ENCODE measurements at regions not wholly inside any gene's neighbourhood (a gene's known extent, or its start where the extent isn't known, plus 50 kb on each side); places are given as distances from the start of the nearest gene placed in this dataset.
"Not testable (repeated sequence)": the region's sequence is repeated elsewhere in the genome, so short reads cannot be mapped to it uniquely, and the experiment has no call there.

DNA sequence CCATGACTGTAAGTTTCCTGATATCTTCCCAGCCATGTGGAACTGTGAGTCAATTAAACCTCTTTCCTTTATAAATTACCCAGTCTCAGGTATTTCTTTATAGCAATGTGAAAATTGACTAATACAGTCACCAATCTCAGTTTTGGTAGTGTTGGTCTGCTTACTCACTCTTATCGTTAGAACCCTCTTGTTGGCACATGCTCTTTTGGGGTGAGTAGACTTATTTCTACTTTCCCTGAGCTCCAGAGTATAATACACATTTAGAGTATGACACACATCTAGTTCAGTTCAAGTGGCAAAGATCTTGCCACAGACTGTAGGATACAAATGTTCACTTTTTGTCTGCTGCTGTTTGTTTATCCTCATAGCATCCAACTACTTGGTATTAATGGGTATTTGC, 347.5 kb upstream of the CELF4 start:
- DNase-seq (ENCODE audit: low read depth in 4 of 4, low spot score in 3 of 4): no peak

DNA sequence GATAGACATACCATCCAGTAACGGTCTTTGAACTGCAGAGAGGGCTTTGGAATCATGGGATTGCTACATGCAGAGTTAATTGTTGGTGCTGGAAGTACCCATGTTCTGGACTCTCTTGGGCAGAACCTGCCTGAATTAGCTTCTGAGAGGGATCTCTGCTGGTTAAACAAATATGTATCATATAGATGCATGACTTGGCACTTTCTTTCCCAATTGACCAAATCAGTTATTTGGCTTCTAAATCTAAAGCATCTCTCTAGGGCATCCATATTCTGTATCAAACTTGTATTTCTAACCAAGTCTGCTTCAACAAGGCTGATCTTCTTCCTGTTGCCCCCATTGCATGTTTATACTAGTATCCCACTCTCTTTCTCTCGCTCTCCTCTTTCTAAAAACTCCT, 336.7 kb upstream of the CELF4 start:
- DNase-seq (ENCODE audit: low read depth in 4 of 4, low spot score in 3 of 4): no peak

DNA sequence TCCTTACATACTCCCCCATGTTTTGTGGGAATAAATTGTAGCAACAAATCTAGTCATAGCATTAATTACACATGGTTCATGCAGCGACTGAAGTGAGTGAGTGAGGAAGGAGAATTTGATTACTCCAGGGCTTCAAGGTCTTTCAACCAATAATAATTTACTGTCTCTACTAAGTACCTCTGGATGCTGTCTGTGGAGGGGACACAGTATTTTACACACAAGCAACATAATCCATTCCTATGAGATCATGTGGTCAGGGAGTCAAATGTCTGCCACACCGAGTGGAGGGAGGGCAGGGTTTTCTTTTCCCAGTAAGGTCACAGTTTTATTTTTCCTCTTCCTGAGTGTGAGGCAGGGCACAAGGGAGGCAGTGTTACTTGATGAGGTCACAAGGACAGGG, 334.7 kb upstream of the CELF4 start:
- DNase-seq (ENCODE audit: low read depth in 4 of 4, low spot score in 3 of 4): peak; percentile 1 to 47 (median 27)

DNA sequence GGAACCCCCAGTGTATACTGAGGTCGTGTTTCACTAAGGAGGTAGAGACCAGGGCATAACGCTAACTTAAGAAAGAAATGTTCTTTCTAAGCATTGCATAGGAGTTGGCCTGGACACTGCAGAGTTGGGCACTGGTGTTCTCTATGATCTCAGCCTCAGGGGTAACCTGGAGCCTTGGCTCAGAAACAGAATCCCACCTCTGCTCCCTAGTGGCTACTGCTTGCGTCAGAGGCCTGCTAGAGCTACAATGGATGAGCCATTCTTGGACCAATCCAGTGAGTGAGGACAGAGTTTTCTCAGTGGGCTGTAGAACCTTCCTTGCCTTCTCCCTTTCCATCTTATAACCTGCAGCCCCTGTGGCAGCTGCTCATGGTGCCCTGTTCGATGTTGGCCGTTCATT, 324.4 kb upstream of the CELF4 start:
- DNase-seq (ENCODE audit: low read depth in 4 of 4, low spot score in 3 of 4): no peak

DNA sequence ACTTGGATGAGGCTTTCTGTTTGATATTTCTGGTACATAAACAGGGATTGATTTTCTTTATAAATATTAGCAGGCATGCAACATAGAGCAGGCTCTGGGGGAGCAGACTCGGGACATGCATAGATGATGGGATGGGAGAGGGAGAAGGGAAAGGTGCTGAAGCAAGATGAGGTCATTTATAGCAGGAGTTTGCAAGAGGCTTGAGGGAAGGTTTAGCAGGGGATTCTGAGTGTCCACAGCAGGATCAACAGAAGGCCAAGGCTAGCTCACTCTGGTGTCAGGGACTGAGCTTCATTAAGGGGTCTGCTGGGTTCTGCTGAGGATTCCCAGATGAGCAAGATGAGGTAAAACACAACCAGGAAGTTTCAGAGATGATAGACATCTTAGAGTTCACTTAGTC, 309.1 kb upstream of the CELF4 start:
- DNase-seq (ENCODE audit: low read depth in 4 of 4, low spot score in 3 of 4): no peak

DNA sequence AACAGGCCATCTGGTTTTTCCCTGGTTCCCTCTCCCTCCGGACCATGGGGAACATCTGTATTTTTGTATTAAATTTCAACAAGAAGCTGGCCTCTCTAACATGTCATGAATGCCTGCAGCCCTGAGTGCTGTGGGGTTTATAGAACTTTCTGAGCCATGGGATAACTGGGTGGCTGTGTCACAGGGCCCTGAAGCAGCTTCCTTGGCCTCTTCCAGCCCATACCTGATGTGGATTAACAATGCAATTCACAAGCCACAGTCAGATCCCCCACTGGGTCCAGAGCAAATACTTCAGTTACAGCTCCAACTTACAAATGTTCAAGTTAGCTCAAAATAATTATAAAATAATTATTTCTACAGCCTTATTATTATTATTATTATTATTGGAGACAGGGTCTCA, 307.8 kb upstream of the CELF4 start:
- DNase-seq (ENCODE audit: low read depth in 4 of 4, low spot score in 3 of 4): no peak

DNA sequence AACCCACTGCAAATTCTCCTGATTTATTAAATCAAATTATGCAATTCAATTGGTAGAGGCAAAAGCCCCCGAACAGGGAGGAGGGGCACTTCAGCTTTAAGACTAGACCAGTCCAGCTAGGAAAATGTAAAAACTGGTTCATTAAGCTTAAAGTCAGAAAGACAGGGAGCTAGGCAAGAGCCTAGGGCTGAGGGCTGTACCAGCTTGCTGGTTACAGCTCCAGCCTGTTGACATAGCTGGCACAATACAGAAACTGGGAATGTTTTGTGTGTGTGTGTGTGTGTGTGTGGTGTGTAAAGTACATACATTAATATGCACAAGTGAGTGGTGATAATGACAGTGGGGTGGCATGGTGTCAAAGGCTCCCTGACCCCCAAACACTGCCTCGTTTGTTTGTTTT, 307.0 kb upstream of the CELF4 start:
- DNase-seq (ENCODE audit: low read depth in 4 of 4, low spot score in 3 of 4): no peak

DNA sequence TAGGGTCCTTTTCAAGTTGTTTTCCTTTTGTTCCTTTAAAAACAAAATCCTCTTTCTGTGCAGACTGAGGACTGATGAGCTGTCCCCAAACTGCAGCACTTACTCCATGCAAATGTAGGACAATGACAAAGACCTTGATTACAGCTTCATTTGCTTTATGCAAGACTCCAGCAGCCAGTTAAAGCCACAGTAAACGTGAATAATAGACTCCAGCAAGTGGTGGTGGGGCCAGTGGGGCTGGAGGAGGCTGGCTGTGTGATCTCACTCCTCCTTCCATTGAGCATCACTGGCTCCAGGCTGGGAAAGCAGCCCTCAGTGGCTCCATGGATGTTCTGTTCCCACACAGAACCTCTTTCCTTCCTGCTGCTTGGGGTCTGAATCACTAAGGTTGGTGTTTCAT, 306.0 kb upstream of the CELF4 start:
- DNase-seq (ENCODE audit: low read depth in 4 of 4, low spot score in 3 of 4): no peak

DNA sequence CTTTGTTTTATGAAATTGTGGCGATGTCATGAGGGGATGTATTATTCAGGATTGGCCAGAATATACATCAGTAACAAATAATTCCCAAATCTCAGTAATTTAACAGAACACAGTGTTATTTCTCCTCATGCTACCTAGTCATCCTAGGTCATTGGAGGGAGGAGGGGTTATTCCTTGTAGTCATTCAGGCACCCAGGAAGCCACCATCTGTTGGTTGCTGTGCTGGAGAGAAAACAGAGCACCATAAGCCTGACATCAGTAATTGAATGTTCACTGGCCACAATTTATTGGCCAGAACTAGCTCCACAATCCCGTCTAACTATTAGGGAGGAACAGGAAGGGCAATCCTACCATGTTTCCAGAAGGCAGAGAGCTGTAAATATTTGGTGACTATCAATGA, 303.5 kb upstream of the CELF4 start:
- no peak for DNase-seq (ENCODE audit: low read depth in 4 of 4, low spot score in 3 of 4)

DNA sequence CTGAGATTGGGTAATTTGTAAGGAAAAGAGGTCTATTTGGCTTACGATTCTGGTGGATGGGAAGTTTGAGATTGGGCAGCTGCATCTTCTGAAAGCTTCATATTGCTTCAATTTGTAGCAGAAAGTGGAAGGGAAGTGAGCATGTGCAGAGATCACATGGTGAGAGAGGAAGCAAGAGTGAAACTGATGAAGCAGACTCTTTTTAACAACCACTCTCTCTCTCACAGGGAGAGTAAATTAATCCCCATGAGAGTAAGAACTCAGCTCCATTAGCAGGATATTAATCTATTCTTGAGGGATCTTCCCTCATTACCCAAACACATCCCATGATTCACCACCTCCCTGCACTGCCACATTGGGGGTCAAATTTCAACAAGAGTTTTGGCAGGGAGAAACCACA, 298.5 kb upstream of the CELF4 start:
- DNase-seq (ENCODE audit: low read depth in 4 of 4, low spot score in 3 of 4): no peak

DNA sequence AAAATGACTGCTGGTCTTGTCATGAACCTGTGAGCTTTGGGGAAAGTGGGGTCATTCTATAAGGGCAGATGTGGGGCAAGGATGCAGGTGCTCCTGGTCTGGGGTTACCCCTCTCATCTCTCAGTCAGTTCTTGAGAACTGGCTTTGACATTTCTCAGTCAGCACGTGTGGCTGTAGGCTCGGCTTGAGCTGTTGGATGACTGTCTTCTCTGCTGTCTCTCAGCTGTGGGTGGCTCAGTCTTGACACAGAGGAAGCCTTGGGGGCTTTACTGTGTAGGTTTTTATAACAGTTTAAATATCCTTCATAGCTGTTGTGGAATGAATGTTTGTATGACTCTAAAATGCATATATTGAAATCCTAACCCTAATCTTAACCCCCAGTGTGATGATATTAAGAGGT, 296.4 kb upstream of the CELF4 start:
- DNase-seq (ENCODE audit: low read depth in 4 of 4, low spot score in 3 of 4): no peak

DNA sequence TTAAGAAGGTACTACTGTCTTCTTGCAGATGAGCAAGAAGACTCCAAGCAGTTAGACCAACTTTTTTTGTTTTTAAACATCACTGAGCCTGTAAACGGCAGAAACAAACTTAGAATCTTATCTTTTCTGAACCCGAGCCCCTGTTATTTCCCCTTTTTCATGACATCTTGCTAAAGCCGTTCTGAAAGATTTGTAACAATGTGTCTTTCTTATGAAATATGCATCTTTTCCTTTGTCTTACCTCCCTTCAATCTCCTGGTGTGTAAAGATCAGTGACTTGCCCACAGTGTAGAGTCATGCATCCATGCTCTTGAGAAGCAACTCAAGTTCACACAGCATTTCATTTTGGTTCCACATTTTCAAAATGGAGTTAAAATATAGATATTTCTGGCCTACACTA, 288.8 kb upstream of the CELF4 start:
- no peak for DNase-seq (ENCODE audit: low read depth in 4 of 4, low spot score in 3 of 4)

DNA sequence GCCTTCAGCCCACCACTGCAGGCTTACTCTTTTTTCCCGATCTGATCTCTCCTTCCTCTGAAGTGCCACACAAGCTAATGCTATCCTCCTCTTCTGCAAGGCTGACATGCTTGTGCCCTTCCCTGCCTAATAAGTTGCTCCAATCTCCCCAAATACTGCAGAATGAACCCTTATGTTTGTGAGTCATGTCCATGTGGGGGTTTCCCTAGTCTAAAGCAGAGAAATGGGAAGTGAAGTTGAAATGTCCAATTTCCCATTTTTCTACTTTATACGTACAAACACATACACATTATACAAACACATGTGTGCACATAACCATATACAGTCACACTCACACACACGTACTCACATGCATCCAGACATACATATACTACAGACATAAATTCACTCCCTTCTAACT, 288.1 kb upstream of the CELF4 start:
- no peak for DNase-seq (ENCODE audit: low read depth in 4 of 4, low spot score in 3 of 4)

DNA sequence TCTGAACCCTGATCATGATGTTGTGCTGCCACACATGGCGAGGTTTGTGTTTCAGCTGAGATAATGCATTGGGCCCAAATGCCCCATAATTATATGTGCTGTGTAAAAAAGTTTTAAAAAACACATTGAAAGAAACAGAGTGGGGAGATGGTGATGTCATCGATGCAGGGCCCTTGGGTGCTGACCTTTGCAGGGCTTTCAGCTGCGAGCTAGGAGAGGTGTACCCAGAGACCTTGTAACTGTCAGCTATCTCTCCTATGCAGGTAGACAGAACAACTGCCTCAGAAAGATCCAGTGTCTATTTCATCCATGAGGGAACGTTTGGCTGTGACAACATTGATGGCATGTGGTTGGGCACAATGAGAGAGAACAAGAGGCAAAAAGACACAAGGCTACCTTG, 286.9 kb upstream of the CELF4 start:
- DNase-seq (ENCODE audit: low read depth in 4 of 4, low spot score in 3 of 4): no peak

DNA sequence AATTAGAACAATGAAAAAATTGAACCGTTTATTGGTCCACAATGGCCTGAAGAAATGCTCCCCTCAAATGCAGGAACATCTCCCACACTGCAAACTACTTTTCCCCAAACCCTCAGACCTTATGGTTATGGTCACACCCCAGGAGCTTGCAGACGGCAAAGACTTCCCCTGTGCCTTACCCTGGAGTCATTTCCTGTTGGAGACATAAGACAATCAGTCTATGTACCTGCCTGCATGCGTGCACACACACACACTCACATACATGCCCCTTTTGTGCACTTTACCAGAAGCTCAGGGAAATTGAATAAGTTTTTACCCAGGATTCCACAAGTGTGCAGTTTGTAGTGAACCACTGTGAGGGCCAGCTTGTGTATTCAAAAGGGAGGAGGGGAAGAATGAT, 281.9 kb upstream of the CELF4 start:
- DNase-seq (ENCODE audit: low read depth in 4 of 4, low spot score in 3 of 4): no peak

DNA sequence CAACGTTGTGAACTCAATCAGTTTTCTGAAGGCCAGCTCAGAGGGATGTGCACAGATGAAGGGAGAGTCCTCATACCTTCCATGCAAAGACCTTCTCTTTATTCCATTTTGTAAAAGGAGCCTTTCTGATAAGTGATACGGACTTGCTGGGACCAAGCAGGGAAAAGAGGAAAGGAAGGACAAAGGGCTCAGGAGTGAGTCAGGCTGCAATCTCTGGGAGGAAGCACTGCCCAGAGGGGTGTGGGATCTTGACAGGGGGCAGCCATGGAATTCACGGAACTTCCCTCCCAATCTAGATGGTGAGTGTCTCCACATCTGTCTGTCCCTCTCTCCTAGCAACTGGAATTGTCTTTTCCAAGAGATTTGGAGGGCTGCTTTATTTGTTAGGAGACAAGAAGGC, 281.4 kb upstream of the CELF4 start:
- DNase-seq (ENCODE audit: low read depth in 4 of 4, low spot score in 3 of 4): no peak

DNA sequence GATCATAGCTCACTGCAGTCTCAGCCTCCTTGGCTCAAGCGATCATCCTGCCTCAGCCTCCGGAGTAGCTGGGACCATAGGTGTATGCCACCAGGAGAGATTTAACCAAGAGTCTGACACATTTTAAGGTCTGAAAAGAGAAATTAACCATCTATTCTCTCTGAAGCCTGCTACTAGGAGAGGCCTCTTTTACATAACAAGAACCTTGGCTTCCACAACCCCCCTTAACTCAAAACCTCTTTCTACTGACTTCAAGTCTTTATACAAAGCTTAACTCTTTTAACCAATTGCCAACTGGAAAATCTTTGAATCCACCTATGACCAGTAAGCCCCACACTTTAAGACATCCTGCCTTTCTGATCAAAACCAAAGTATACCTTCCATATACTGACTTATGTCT, 279.9 kb upstream of the CELF4 start:
- no peak for DNase-seq (ENCODE audit: low read depth in 4 of 4, low spot score in 3 of 4)

DNA sequence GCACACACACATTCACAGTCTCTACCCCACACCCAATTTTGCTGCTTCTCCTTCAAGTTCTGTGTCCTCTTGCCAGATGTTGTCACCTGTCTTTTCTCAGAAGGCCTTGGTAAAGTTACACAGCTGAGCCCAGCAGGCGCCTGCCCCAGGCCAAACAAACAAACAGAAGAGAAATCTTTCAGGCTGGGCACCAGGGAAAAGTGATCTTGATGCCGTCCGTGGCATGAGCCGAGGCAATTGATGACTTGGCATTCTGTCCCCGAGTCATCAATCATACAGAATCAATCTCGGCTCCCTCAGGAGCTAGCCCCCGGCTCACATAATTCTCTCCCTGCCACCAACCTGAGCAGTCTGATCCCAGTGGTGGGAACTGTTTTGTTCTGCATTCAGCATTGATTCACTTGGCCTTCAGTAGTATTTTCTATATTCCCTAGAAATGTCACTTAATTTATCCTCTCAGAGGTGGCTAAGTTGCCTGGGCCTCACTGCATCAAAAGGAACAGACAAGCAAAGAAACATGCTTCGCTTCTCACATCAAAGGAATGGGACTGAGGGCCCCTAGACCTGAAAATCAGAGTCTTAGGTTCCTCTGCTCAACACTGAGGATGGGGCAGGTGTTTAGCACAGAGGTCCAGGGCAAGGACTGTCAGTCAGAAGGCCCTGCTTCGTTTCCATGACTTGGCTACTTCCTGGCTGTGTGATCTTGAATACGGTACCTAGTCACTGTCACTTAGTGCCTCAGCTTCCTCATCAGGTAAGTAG, 278.8 kb upstream of the CELF4 start:
- DNase-seq (ENCODE audit: low read depth in 4 of 4, low spot score in 3 of 4): no peak

DNA sequence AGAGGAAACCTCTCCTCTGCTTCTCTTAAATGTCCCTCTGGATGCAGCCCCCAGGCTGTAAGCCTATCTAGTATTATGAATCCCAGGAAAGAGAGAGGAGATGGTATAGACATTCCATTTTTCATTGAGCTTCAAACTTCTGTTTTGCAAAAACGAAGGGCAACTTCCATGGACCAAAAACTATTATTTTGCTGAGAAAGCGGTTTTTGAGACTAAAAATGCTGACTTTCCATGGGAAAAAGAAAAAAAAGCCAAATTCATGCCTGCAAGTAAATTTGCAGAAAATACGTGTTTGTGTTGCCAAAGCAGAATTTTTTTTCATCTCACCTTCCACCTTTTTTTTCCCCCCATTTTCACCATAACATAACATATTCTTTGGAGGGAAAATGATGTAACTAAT, 272.5 kb upstream of the CELF4 start:
- no peak for DNase-seq (ENCODE audit: low read depth in 4 of 4, low spot score in 3 of 4)

DNA sequence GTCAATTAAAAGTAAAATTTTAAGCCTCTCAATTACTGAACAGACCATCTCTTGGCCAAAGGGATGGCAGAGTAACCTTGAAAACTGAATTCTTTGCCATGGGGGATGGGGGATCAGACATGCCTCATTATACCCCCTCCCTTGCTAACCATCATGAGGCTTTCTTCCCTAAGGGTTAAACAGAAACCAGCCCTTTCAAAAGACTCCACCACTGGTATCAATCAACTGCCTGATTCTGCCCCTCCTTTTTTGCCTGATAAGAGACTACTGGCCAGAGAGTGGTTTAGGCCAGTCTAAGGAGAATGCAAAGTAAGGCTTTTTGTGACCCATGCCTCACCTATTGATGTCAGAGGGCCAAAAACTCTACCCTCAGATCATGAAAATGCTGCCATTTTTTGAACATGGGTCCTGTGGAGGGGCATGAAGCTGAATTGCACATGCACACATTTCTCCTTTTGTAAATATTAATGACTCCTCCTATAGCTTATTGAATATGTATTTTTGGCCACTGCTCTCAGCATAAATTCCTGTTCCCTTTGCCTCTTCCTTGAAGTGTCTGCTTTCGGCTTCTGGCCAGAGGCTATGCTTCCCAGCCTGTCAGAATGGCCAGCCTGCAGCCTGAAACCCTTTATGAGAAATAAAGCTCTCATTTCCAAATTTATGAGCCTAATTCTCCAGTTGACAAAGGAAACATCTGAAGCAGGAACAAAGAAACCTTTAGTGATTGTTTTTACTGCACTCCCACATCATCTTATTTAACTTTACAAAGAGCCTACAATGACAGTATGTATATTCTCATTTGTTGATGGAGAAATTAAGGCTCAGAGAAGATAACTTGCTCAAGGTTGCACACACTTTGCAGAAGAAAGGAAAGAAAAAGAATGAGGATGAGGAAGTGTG, 270.7 kb upstream of the CELF4 start:
- no peak for DNase-seq (ENCODE audit: low read depth in 4 of 4, low spot score in 3 of 4)

DNA sequence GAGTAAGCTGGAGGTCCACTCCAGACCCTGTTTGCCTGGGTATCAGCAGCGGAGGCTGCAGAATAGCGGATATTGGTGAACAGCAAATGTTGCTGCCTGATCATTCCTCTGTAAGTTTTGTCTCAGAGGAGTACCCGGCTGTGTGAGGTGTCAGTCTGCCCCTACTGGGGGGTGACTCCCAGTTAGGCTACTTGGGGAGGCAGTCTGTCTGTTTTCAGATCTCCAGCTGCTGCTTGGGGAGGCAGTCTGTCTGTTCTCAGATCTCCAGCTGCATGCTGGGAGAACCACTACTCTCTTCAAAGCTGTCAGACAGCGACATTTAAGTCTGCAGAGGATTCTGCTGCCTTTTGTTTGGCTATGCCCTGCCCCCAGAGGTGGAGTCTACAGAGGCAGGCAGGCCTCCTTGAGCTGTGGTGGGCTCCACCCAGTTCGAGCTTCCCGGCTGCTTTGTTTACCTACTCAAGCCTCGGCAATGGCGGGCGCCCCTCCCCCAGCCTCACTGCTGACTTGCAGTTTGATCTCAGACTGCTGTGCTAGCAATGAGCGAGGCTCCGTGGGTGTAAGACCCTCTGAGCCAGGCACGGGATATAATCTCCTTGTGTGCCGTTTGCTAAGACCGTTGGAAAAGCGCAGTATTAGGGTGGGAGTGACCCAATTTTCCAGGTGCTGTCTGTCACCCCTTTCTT, 266.6 kb upstream of the CELF4 start:
- not testable (repeated sequence) for DNase-seq (ENCODE audit: low read depth in 4 of 4, low spot score in 3 of 4)

DNA sequence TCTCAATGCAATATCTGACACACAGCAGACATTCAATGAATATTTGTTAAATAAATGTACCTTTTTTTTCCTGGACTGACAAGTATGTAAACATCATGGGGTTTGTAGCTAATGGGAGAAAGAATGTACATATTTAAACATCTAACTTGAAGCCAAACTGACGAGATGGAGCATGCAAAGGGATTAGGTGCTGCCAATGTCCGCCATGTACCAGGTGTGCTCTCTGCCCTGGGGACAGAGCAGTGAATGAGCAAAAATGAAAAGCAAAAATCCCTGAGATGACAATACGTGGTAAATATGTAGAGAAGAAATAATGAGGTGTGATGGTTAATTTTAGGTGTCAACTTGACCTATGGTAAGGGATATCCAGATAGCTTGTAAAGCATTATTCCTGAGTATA, 247.4 kb upstream of the CELF4 start:
- no peak for DNase-seq (ENCODE audit: low read depth in 4 of 4, low spot score in 3 of 4)

All from right renal pelvis (tissue), 4 donors.